GM12878 (cell line): ENCODE measurements at regions not wholly inside any gene's neighbourhood (a gene's known extent, or its start where the extent isn't known, plus 50 kb on each side); places are given as distances from the start of the nearest gene placed in this dataset.
"Not testable (repeated sequence)": the region's sequence is repeated elsewhere in the genome, so short reads cannot be mapped to it uniquely, and the experiment has no call there.

Source experiments
- ATAC-seq: fragments of 200-7000 bp; cut with Tn5 transposase; 3 replicates; pipeline ENCODE4 v1.9.1; 2020; ENCODE audit warnings: mild to moderate bottlenecking, moderate library complexity
- BruUV-seq: library from RNA; stranded (reverse); fragments of 400-500 nt; replicated peaks from 2 replicates; lab custom pipeline; 2021; lab: Mats Ljungman, UMichigan
- CTCF ChIA-PET: fragments of 300-600 bp; sonication (Branson Sonifier 250); formaldehyde crosslinking; extraction: SDS; loops from one replicate; lab custom pipeline; 2021; ENCODE audit warnings: inconsistent platforms; lab: Yijun Ruan, JAX
- POLR2A ChIA-PET: fragments of 350-600 bp; formaldehyde crosslinking; extraction: SDS; loops from one replicate; lab custom pipeline; 2021; ENCODE audit warnings: inconsistent platforms; lab: Charles Lee
- RAD21 ChIA-PET: fragments of 300-600 bp; sonication (Branson Sonifier 250); formaldehyde crosslinking; loops from one replicate; lab custom pipeline; 2023; ENCODE audit warnings: antibody characterized with exemption; ENCODE audit not compliant: unreplicated experiment; lab: Charles Lee
- SMC1A ChIA-PET: fragments of 300-600 bp; sonication (Branson Sonifier 250); formaldehyde crosslinking; loops from one replicate; lab custom pipeline; 2023; ENCODE audit not compliant: unreplicated experiment, uncharacterized antibody; lab: Charles Lee
- DNase-seq: peaks from one replicate; pipeline ENCODE4 v3.0.0-alpha.2; 2011; ENCODE audit warnings: low read depth, low spot score
- FAIRE-seq: peaks from 3 replicates; lab custom pipeline; 2011; peaks lifted over from hg19 to GRCh38; lab: Jason Lieb, UNC
- H2AFZ ChIP-seq: 2 replicates; pipeline ENCODE4 v1.6.0; 2011; ENCODE audit warnings: low read depth, low read length, control low read depth; ENCODE audit not compliant: control insufficient read depth
- H3K27ac ChIP-seq: 2 replicates; pipeline ENCODE4 v1.5.1; 2011; ENCODE audit warnings: control low read depth; ENCODE audit not compliant: control insufficient read depth, insufficient read depth
- H3K27me3 ChIP-seq, 2 experiments: replicated peaks in 1 of 2; 2 replicates each; pipeline versions ENCODE4 v1.6.0 to v1.6.1; 2011; ENCODE audit warnings: low read length in 1 of 2; ENCODE audit not compliant: control insufficient read depth in 2 of 2, insufficient read depth in 2 of 2
- H3K36me3 ChIP-seq, 2 experiments: 2 replicates each; pipeline ENCODE4 v1.5.1; 2011; ENCODE audit warnings: low read length in 1 of 2; ENCODE audit not compliant: control insufficient read depth in 2 of 2, insufficient read depth in 2 of 2
- H3K4me1 ChIP-seq: 2 replicates; pipeline ENCODE4 v1.6.1; 2011; ENCODE audit warnings: mild to moderate bottlenecking, low read length, moderate library complexity, mixed read lengths; ENCODE audit not compliant: control insufficient read depth, insufficient read depth
- H3K4me2 ChIP-seq: 2 replicates; pipeline ENCODE4 v1.6.0; 2011; ENCODE audit warnings: control low read depth; ENCODE audit not compliant: control insufficient read depth, insufficient read depth
- H3K4me3 ChIP-seq: fragments of 200-600 bp; sonication (generic); 2 replicates; pipeline ENCODE4 v1.5.1; 2016
- H3K79me2 ChIP-seq: 2 replicates; pipeline ENCODE4 v1.6.0; 2011; ENCODE audit warnings: low read length; ENCODE audit not compliant: control insufficient read depth, insufficient read depth
- H3K9ac ChIP-seq: 2 replicates; pipeline ENCODE4 v1.8.0; 2011; ENCODE audit warnings: low read length, control low read depth, mixed read lengths; ENCODE audit not compliant: control insufficient read depth, insufficient read depth
- H3K9me3 ChIP-seq: replicated peaks from 3 replicates; pipeline ENCODE4 v1.5.1; 2011; ENCODE audit warnings: mild to moderate bottlenecking, low read length; ENCODE audit not compliant: control insufficient read depth, insufficient read depth
- H4K20me1 ChIP-seq: 2 replicates; pipeline ENCODE4 v1.6.0; 2011; ENCODE audit not compliant: control insufficient read depth, insufficient read depth
- NR2C1 ChIP-seq: fragments of 450-650 bp; IDR thresholded peaks from 2 replicates; pipeline ENCODE4 v1.6.1; 2017; ENCODE audit warnings: antibody characterized with exemption, mild to moderate bottlenecking, moderate library complexity
- SPI1 ChIP-seq: IDR thresholded peaks from 2 replicates; pipeline ENCODE4 v1.6.1; 2011; ENCODE audit warnings: low read depth, mild to moderate bottlenecking, low read length, moderate library complexity, borderline replicate concordance; ENCODE audit not compliant: insufficient read depth
- WGBS: methylation state at CpG from one replicate; pipeline ENCODE4 v1.1.6; 2016; ENCODE audit warnings: low lambda C conversion rate; ENCODE audit not compliant: insufficient replicate concordance, insufficient coverage; ENCODE audit errors: missing lambda C conversion rate; 5-methylcytosine and 5-hydroxymethylcytosine counted together
- in situ Hi-C: fragments of 300-500 bp; cut with MboI; formaldehyde crosslinking; loops from 9 replicates; pipeline ENCODE4 v1.14.3; 2018; ENCODE audit warnings: mixed read lengths
- intact Hi-C: fragments of 100-400 bp; cut with micrococcal nuclease; formaldehyde crosslinking; loops from one replicate; pipeline ENCODE4 v1.14.2; 2022; ENCODE audit not compliant: unreplicated experiment

DNA sequence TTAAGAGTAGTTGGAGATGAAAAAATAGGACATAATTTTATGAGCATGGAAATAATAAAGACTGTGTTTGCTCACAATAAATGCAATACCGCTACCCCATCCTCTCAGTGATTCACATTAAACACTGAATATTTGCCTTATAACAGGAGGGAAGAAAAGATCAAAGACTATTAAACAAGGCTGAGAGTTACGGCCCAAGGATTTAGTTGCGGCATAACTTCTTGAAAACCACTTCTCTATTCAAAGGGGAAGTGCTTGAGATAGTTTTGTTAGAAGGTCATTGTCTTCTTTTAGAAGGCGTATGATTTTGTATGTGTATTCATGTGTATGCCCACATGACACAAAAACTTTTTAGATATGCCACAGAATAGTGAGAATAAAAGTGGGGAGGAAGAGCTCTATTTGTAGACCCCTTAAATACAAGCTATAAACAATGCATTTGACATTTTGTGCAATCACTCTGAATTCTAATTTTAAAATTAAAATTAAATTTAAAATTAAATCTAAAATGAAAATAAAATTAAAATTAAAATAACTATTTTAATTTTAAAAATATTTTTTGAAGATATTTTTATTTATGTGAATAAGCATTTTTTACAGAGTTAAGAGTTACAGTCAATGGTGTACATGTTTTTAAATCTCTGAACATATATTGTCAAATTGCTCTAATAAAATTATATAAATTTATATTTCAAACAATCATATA is 986.6 kb upstream of the ADAMTS5 start:
- TF ChIP-seq NR2C1 (no peak), SPI1 (peak; percentile 38; the same call in 1 of the 2 replicates)
- DNase-seq = no peak
- ChIA-PET SMC1A (no interaction called here), CTCF (no interaction called here), RAD21 (no interaction called here), POLR2A (no interaction called here)
- no peak for FAIRE-seq
- Histone ChIP-seq H3K9me3 (no peaks in the 10 kb centered on the region; the same call in 2 of the 3 replicates), H2AFZ (no peak overlapping the region), H3K27ac (no peak overlapping the region), H3K36me3 (no peaks in the 10 kb centered on the region), H3K4me3 (no peak overlapping the region), H3K27me3 (no peaks in the 10 kb centered on the region), H3K9ac (no peak overlapping the region), H3K4me1 (no peaks in the 10 kb centered on the region), H4K20me1 (no peaks in the 10 kb centered on the region), H3K79me2 (no peaks in the 10 kb centered on the region), H3K4me2 (no peak overlapping the region)
- 16% methylated on average over 4 of the region's 4 CpGs for WGBS
- no TSS peak for BruUV-seq
- no peak for ATAC-seq
- intact Hi-C loops = no loop called here
- in situ Hi-C loops = no loop called here

DNA sequence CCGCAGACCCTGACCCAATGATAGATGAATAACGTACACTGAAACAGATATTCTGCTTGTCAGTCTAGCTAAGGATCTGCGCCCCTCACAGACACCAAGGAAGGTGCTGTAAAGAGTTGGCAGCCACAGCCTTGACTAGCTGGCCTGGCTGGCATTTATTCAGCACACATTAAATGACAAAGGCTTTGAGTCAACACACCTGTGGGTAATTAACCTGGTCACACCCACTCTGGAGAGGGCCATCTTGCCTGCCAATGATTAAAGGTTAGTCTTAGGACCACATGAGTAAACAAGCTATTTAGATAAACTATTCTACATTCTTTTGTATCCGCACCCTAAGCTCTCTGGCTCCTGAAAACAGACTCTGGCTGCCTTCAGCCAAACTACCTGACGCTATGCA is 982.2 kb upstream of the ADAMTS5 start:
- H3K4me3 ChIP-seq, H3K4me2 ChIP-seq, H3K9me3 ChIP-seq, H3K4me1 ChIP-seq, CTCF ChIA-PET, H3K27me3 ChIP-seq, H3K36me3 ChIP-seq, H3K27ac ChIP-seq, SMC1A ChIA-PET, RAD21 ChIA-PET, H3K79me2 ChIP-seq, H4K20me1 ChIP-seq, DNase-seq, H2AFZ ChIP-seq, H3K9ac ChIP-seq, POLR2A ChIA-PET, FAIRE-seq, BruUV-seq, intact Hi-C loops, ATAC-seq: not testable (repeated sequence)
- 44% methylated on average over 5 of the region's 5 CpGs for whole genome bisulfite sequencing
- in situ Hi-C loops = loop anchor here (25.0 kb wide), 1 partner anchor 112 kb away; no protein-coding TSS in a partner anchor

DNA sequence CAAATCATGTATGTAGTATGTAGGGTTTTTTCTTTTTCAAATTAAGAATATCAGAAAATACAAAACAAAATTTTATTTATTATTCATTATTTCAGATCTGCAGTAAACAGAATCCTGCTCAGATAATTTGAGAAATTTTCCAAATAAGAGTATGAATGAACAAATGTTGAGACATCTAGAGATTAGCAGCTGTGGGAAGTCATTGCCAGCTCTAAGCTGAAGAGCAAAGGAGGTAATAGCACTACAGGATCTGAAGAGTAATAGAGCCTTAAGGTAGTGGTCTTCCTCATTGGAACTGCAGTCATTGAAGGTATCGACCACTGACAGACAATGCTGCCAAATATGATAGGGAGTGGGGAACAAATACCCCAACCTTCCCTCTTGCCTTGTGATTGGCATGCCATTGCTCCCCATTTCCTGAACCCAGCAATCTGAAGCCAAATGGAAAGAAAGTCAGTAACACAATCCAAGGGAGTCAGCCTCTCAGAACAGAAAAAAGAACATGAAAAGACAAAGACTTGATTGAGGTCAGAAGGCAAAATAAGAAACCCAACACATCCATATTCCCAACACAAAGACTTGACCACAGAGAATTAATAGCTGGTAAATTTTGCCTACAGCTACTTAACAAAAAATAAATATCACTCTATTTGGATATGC is 963.4 kb upstream of the ADAMTS5 start:
- H3K4me3 ChIP-seq, H3K4me2 ChIP-seq, RAD21 ChIA-PET, intact Hi-C loops, H3K9ac ChIP-seq, H2AFZ ChIP-seq, H3K79me2 ChIP-seq, H3K27me3 ChIP-seq, ATAC-seq, FAIRE-seq, H3K9me3 ChIP-seq, POLR2A ChIA-PET, SMC1A ChIA-PET, BruUV-seq, H3K4me1 ChIP-seq, CTCF ChIA-PET, DNase-seq, H4K20me1 ChIP-seq, H3K27ac ChIP-seq, H3K36me3 ChIP-seq: not testable (repeated sequence)
- WGBS = 0% methylated on average over 1 of the region's 1 CpG
- in situ Hi-C loops = loop anchor here (25.0 kb wide), 1 partner anchor 93 kb away; no protein-coding TSS in a partner anchor
